Naive thymus-derived CD4-positive, alpha-beta T cell (primary cell): ENCODE measurements at regions not wholly inside any gene's neighbourhood (a gene's known extent, or its start where the extent isn't known, plus 50 kb on each side); places are given as distances from the start of the nearest gene placed in this dataset.
"Not testable (repeated sequence)": the region's sequence is repeated elsewhere in the genome, so short reads cannot be mapped to it uniquely, and the experiment has no call there.

Source experiments
- ATAC-seq: fragments of 150-1000 bp; cut with Tn5 transposase; 2 replicates; pipeline ENCODE4 v1.10.0; 2021; ENCODE audit warnings: mild to moderate bottlenecking, moderate library complexity
- CTCF ChIA-PET: fragments of 350-600 bp; sonication (Branson Sonifier 250); formaldehyde crosslinking; loops from one replicate; lab custom pipeline; 2021; ENCODE audit warnings: antibody characterized with exemption; lab: Charles Lee
- POLR2A ChIA-PET: fragments of 350-600 bp; sonication (Branson Sonifier 250); formaldehyde crosslinking; loops from one replicate; lab custom pipeline; 2021; ENCODE audit warnings: antibody characterized with exemption, inconsistent platforms; lab: Charles Lee
- DNase-seq, 9 donors: peaks; one replicate each; pipeline versions ENCODE4 v3.0.0 to v3.0.0-alpha.2; 2020 to 2022; ENCODE audit warnings: mixed read lengths in 1 of 9
- H3K27ac ChIP-seq: one replicate; pipeline ENCODE4 v1.7.0; 2013; ENCODE audit warnings: mild to moderate bottlenecking, low read depth, low read length, moderate library complexity
- H3K27me3 ChIP-seq, 2 donors: one replicate each; pipeline ENCODE4 v1.7.0; 2013; ENCODE audit warnings: low read length in 2 of 2, mild to moderate bottlenecking in 2 of 2, moderate library complexity in 2 of 2; ENCODE audit not compliant: control insufficient read depth in 2 of 2, insufficient read depth in 2 of 2
- H3K36me3 ChIP-seq, 3 experiments: 1 replicate in 2 of 3; 2 replicates in 1 of 3; pipeline ENCODE4 v1.7.0; 2013; ENCODE audit warnings: low read length in 3 of 3, mild to moderate bottlenecking in 3 of 3, moderate library complexity in 1 of 3; ENCODE audit not compliant: insufficient read depth in 3 of 3, control insufficient read depth in 2 of 3
- H3K4me1 ChIP-seq, 2 donors: one replicate each; pipeline ENCODE4 v1.7.0; 2013; ENCODE audit warnings: low read length in 2 of 2, mild to moderate bottlenecking in 2 of 2, moderate library complexity in 1 of 2; ENCODE audit not compliant: control insufficient read depth in 2 of 2, insufficient read depth in 2 of 2
- H3K4me3 ChIP-seq: 2 replicates; pipeline ENCODE4 v1.7.0; 2013; ENCODE audit warnings: mild to moderate bottlenecking, low read length
- H3K9me3 ChIP-seq, 3 experiments: 1 replicate in 2 of 3; 2 replicates in 1 of 3; pipeline ENCODE4 v1.7.0; 2013; ENCODE audit warnings: low read length in 3 of 3; ENCODE audit not compliant: control insufficient read depth in 2 of 3
- H3K27ac Mint-ChIP-seq, 9 donors: one replicate each; pipeline ENCODE4 v1.8.0; 2020 to 2022; ENCODE audit warnings: mixed read lengths in 9 of 9, mild to moderate bottlenecking in 8 of 9, moderate library complexity in 5 of 9, inconsistent platforms in 2 of 9
- H3K27me3 Mint-ChIP-seq, 5 donors: one replicate each; pipeline ENCODE4 v1.8.0; 2021 to 2022; ENCODE audit warnings: mixed read lengths in 5 of 5, mild to moderate bottlenecking in 1 of 5
- H3K36me3 Mint-ChIP-seq, 5 donors: one replicate each; pipeline ENCODE4 v1.8.0; 2020 to 2022; ENCODE audit warnings: mixed read lengths in 5 of 5, mild to moderate bottlenecking in 3 of 5, inconsistent platforms in 1 of 5
- H3K4me1 Mint-ChIP-seq, 7 donors: one replicate each; pipeline ENCODE4 v1.8.0; 2020 to 2022; ENCODE audit warnings: mixed read lengths in 7 of 7, mild to moderate bottlenecking in 3 of 7, inconsistent platforms in 1 of 7
- H3K4me3 Mint-ChIP-seq, 10 donors: one replicate each; pipeline ENCODE4 v1.8.0; 2020 to 2022; ENCODE audit warnings: mild to moderate bottlenecking in 10 of 10, mixed read lengths in 10 of 10, moderate library complexity in 6 of 10, inconsistent platforms in 2 of 10
- H3K9me3 Mint-ChIP-seq, 11 donors: one replicate each; pipeline ENCODE4 v1.8.0; 2020 to 2022; ENCODE audit warnings: mixed read lengths in 11 of 11, mild to moderate bottlenecking in 4 of 11, inconsistent platforms in 1 of 11, moderate library complexity in 1 of 11
- intact Hi-C, 2 donors: fragments of 100-400 bp; cut with micrococcal nuclease; formaldehyde crosslinking; loops; one replicate each; pipeline ENCODE4 v1.15.1; 2023

DNA sequence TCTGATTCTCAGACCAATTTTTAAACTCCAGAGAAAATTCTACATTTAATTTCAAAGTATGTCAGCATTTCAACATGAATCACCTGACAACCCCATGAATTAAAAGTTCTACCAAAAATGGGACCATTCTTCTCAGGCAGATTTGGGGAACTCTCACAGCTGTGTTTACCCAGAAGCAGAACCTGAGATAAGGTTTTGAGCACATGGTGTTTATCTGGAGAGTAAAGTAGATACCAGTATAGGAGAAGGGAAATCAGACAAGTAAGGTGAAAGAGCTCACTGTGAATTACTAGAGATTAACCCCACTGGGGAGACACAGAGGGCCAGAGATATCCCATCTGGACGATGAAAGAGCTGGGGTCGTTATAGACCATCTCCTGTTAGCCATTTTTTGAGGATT is 729.1 kb downstream of the DNAH5 start:
- CTCF ChIA-PET, result no interaction called here
- intact Hi-C loops, result no loop called here
- Histone ChIP-seq H3K27ac (no peak overlapping the region), H3K27me3 (no peaks in the 10 kb centered on the region), H3K4me3 (no peak overlapping the region), H3K4me1 (no peaks in the 10 kb centered on the region), H3K9me3 (peaks cover 0 to 11% (median 0%) of the 10 kb centered on the region in 3 experiments), H3K36me3 (no peaks in the 10 kb centered on the region)
- Mint-ChIP-seq H3K36me3 (no peaks in the 10 kb centered on the region), H3K27me3 (no peaks in the 10 kb centered on the region), H3K4me1 (no peaks in the 10 kb centered on the region), H3K27ac (no peak overlapping the region), H3K4me3 (no peak overlapping the region), H3K9me3 (peaks cover 0 to 31% (median 6%) of the 10 kb centered on the region in 11 donors)
- POLR2A ChIA-PET, result no interaction called here
- ATAC-seq (no peak), DNase-seq (no peak)

DNA sequence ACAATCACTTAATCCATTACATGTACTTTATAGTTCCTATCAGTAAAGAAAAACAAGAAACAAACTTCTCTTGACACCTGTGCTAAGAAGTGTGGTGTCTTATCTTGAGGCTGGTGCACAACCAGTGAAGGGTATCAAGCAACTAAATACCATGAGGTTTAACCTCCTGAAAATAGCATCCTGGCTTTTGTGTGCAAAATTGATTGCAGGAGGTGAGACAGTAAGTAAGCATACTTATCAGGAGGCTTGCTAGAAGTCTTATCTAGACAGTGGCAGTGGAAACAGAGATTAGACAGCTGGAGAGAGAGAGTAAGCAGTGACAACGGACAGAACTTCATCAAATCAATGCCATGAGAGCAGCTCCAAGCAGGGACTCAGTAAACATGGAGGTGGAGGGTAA is 730.3 kb downstream of the DNAH5 start:
- POLR2A ChIA-PET, result no interaction called here
- Histone ChIP-seq H3K27ac (no peak overlapping the region), H3K4me3 (no peak overlapping the region), H3K27me3 (no peaks in the 10 kb centered on the region), H3K36me3 (no peaks in the 10 kb centered on the region), H3K9me3 (peaks cover 0 to 11% (median 0%) of the 10 kb centered on the region in 3 experiments), H3K4me1 (no peaks in the 10 kb centered on the region)
- no peaks in the 10 kb centered on the region for H3K27me3 Mint-ChIP-seq
- ATAC-seq (no peak), DNase-seq (no peak)
- peaks cover under 1 to 30% (median 9%) of the 10 kb centered on the region in 11 donors for H3K9me3 Mint-ChIP-seq
- no peaks in the 10 kb centered on the region for H3K36me3 Mint-ChIP-seq
- CTCF ChIA-PET, result no interaction called here
- intact Hi-C loops, result no loop called here
- no peaks in the 10 kb centered on the region for H3K4me1 Mint-ChIP-seq
- no peak overlapping the region for H3K4me3 Mint-ChIP-seq
- H3K27ac Mint-ChIP-seq, result no peak overlapping the region

DNA sequence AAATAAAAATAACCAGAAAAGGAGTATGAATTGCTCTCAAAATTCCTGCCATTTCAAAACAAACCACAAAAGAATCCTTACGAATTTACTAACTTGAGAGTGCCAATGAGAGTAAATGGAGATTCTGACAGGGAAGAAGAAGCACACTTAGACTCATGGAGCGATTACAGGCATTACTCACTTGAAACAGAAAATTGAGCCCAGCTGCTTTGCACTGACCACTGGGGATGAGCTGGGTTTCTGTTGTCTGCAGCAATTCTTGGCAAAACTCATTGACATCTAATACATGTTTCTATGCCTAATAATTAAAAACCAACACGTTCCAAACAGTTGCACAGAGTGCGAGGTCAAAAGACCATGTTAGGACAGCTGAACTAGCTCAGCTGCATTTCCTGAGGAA is 731.6 kb downstream of the DNAH5 start:
- Histone ChIP-seq H3K36me3 (no peaks in the 10 kb centered on the region), H3K27me3 (no peaks in the 10 kb centered on the region), H3K27ac (no peak overlapping the region), H3K4me1 (no peaks in the 10 kb centered on the region), H3K9me3 (peaks cover 0 to 11% (median 0%) of the 10 kb centered on the region in 3 experiments), H3K4me3 (no peak overlapping the region)
- no peak overlapping the region for H3K4me3 Mint-ChIP-seq
- no peak overlapping the region for H3K27ac Mint-ChIP-seq
- ATAC-seq (no peak), DNase-seq (no peak)
- no peaks in the 10 kb centered on the region for H3K36me3 Mint-ChIP-seq
- H3K4me1 Mint-ChIP-seq, result no peaks in the 10 kb centered on the region
- no peaks in the 10 kb centered on the region for H3K27me3 Mint-ChIP-seq
- ChIA-PET POLR2A (no interaction called here), CTCF (no interaction called here)
- peaks cover 1 to 22% (median 10%) of the 10 kb centered on the region in 11 donors for H3K9me3 Mint-ChIP-seq
- intact Hi-C loops, result no loop called here

DNA sequence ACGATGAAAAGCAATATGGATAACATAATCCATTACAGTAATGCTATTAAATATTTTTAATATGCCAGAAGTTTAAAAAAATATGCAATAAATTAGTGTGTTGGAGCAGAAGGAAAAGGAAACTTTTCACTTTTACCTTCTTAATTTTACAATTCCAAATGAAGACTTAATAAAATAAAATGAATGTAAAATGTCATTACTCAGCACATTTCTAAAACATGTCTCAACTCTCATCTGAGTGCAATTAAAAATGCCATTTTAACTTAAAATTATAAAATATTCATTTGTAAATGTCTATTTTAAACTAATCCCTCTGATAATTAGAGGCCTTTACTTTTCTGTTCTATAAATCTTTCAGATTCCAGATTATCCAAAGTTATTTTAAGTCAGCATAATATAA is 733.4 kb downstream of the DNAH5 start:
- no peaks in the 10 kb centered on the region for H3K36me3 ChIP-seq
- no peaks in the 10 kb centered on the region for H3K27me3 Mint-ChIP-seq
- peaks cover 1 to 22% (median 9%) of the 10 kb centered on the region in 11 donors for H3K9me3 Mint-ChIP-seq
- intact Hi-C loops, result no loop called here
- CTCF ChIA-PET, result no interaction called here
- no peak overlapping the region for H3K4me3 ChIP-seq
- no peaks in the 10 kb centered on the region for H3K4me1 ChIP-seq
- no peak for DNase-seq
- H3K4me1 Mint-ChIP-seq, result no peaks in the 10 kb centered on the region
- no peak for ATAC-seq
- no peaks in the 10 kb centered on the region for H3K36me3 Mint-ChIP-seq
- no peak overlapping the region for H3K4me3 Mint-ChIP-seq
- no peaks in the 10 kb centered on the region for H3K27me3 ChIP-seq
- POLR2A ChIA-PET, result no interaction called here
- no peak overlapping the region for H3K27ac ChIP-seq
- H3K9me3 ChIP-seq, result peaks cover 0 to 11% (median 0%) of the 10 kb centered on the region in 3 experiments
- no peak overlapping the region for H3K27ac Mint-ChIP-seq

DNA sequence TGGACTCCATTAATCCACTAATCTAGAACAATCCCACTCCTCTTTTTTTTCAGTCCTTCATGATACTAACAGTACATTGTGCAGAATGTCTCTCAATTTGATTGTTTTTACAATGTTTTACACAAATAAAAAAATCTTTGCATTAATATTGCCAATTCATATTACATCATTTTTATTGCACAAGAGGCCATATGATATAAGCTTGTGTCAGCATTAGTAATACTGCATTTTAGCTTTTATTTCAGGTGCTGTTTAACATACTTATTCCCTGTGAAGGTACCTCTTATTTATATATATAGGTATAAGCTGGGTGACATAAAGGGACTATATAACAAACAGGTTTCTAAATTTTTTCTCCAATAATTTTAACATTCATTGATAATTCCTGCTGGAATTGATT is 737.4 kb downstream of the DNAH5 start:
- Mint-ChIP-seq H3K9me3 (peaks cover 1 to 25% (median 13%) of the 10 kb centered on the region in 11 donors), H3K27me3 (no peaks in the 10 kb centered on the region), H3K36me3 (peaks cover 0 to 3% (median 0%) of the 10 kb centered on the region in 5 donors), H3K4me3 (no peak overlapping the region), H3K4me1 (no peaks in the 10 kb centered on the region), H3K27ac (no peak overlapping the region)
- H3K4me3 ChIP-seq, result no peak overlapping the region
- no peaks in the 10 kb centered on the region for H3K36me3 ChIP-seq
- DNase-seq, result no peak
- ATAC-seq, result no peak
- H3K27ac ChIP-seq, result no peak overlapping the region
- peaks cover 0 to 4% (median 0%) of the 10 kb centered on the region in 3 experiments for H3K9me3 ChIP-seq
- POLR2A ChIA-PET, result no interaction called here
- no peaks in the 10 kb centered on the region for H3K27me3 ChIP-seq
- CTCF ChIA-PET, result no interaction called here
- intact Hi-C loops, result no loop called here
- no peaks in the 10 kb centered on the region for H3K4me1 ChIP-seq

DNA sequence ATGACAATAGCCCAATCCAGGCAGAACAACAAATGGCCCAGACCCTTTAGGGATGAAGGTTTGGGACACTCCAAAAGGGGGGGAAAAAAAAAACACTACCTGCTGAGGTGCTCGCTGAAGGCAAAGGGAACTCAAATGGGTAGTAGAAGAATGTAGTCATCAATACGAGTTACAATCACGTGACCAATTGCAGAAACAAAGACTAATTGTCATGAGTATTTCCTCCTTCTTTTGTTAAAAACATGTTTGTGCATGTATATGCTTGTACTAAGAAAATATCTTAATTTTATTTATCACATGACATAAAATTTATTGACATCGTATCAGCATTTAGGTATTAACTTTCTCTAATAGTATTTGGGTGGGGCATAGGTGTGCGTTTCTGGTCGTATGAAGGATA is 743.5 kb downstream of the DNAH5 start:
- DNase-seq (no peak), ATAC-seq (no peak)
- H3K27ac ChIP-seq, result no peak overlapping the region
- H3K36me3 Mint-ChIP-seq, result peaks cover 0 to 3% (median 0%) of the 10 kb centered on the region in 5 donors
- H3K36me3 ChIP-seq, result no peaks in the 10 kb centered on the region
- H3K9me3 Mint-ChIP-seq, result peaks cover 0 to 50% (median 13%) of the 10 kb centered on the region in 11 donors
- no peak overlapping the region for H3K27ac Mint-ChIP-seq
- intact Hi-C loops, result no loop called here
- peaks cover 0 to 6% (median 0%) of the 10 kb centered on the region in 3 experiments for H3K9me3 ChIP-seq
- ChIA-PET POLR2A (no interaction called here), CTCF (no interaction called here)
- H3K4me1 ChIP-seq, result no peaks in the 10 kb centered on the region
- H3K4me3 Mint-ChIP-seq, result no peak overlapping the region
- no peaks in the 10 kb centered on the region for H3K4me1 Mint-ChIP-seq
- H3K27me3 Mint-ChIP-seq, result no peaks in the 10 kb centered on the region
- no peaks in the 10 kb centered on the region for H3K27me3 ChIP-seq
- no peak overlapping the region for H3K4me3 ChIP-seq

DNA sequence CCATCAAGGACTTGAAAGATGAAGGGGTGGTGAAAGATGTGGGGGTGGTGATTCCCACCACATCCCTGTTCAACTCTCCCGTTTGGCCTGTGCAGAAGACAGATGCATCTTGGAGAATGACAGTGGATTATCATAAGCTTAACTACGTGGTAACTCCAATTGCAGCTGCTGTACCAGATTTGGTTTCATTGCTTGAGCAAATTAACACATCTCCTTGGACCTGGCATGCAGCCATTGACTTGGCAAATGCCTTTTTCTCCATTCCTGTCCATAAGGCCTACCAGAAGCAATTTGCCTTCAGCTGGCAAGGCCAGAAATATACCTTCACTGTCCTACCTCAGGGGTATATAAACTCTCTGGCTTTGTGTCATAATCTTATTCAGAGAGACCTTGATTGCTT is 746.3 kb downstream of the DNAH5 start:
- H3K4me3 Mint-ChIP-seq, H3K27me3 ChIP-seq, CTCF ChIA-PET: not testable (repeated sequence)

More for the DNA sequence above, 746.3 kb downstream of the DNAH5 start:
- H3K36me3 ChIP-seq, H3K9me3 ChIP-seq, H3K4me1 ChIP-seq, H3K27ac Mint-ChIP-seq, H3K27ac ChIP-seq, intact Hi-C loops, H3K27me3 Mint-ChIP-seq, POLR2A ChIA-PET, H3K36me3 Mint-ChIP-seq, ATAC-seq, DNase-seq, H3K4me3 ChIP-seq, H3K4me1 Mint-ChIP-seq: not testable (repeated sequence)
- peaks cover 0 to 44% (median 11%) of the 10 kb centered on the region in 11 donors for H3K9me3 Mint-ChIP-seq
